ENCODE measurements at regions not wholly inside any gene's neighbourhood (a gene's known extent, or its start where the extent isn't known, plus 50 kb on each side); places are given as distances from the start of the nearest gene placed in this dataset.
"Not testable (repeated sequence)": the region's sequence is repeated elsewhere in the genome, so short reads cannot be mapped to it uniquely, and the experiment has no call there.

DNA sequence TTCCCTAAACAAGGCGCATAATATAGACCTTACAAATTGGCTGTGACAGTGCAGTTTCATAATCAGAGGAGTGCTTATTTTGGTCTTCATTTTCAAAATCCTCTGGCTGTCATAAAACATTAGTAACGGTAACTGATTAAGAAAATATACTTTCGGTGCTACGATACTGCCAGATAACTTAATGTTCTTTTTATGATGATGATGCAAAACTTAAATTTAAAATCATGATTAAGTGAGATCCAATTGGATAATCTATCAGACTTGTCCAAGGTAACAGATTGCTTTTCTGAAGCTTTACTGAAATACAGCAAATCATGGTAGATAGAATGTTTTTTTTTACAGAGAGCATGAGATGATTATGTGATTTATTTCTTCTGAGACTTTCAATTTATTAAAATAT is 364.2 kb upstream of the CNTN3 start:
- no peak for DNase-seq (ENCODE audit: low read depth)

DNA sequence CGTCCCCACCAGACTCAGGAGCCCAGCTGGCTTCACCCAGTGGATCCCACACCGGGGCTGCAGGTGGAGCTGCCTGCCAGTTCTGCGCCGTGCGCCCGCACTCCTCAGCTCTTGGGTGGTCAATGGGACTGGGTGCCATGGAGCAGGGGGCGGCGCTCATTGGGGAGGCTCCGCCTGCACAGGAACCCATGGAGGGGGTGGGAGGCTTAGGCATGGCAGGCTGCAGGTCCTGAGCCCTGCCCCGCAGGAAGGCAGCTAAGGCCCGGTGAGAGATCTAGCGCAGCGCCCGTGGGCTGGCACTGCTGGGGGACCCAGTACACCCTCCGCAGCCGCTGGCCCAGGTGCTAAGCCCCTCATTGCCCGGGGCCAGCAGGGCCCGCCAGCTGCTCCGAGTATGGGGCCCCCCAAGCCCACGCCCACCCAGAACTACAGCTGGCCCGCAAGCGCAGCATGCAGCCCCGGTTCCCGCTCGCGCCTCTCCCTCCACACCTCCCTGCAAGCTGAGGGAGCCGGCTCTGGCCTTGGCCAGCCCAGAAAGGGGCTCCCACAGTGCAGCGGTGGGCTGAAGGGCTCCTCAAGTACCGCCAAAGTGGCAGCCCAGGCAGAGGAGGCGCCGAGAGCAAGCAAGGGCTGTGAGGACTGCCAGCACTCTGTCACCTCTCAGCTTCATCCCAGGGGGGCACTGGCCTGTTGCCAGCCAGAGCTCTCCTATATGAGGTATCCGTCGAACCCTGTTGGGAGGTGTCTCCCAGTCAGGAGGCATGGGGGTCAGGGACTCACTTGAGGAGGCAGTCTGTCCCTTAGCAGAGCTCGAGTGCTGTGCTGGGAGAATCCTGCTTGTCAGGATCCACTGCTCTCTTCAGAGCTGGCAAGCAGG is 370.8 kb upstream of the CNTN3 start:
- DNase-seq (ENCODE audit: low read depth), result not testable (repeated sequence)

DNA sequence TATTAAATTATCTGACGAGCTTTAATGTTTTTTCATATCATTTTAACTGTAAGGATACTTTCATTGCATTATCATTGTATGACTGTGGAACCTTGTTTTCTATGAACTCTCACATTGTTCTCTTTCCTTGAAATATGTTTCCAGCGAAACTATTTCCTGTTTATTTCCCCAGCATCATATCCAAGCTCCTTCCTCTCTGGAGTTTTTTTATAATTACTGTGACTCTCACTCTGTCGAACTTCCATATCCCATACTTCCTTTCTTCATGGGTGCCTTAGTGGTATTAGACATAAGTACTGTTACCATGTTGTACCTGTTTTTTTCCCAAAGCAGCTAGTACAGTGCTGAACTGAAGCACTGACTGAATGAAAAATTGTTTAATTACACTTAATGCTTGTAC is 373.6 kb upstream of the CNTN3 start:
- no peak for DNase-seq (ENCODE audit: low read depth)

DNA sequence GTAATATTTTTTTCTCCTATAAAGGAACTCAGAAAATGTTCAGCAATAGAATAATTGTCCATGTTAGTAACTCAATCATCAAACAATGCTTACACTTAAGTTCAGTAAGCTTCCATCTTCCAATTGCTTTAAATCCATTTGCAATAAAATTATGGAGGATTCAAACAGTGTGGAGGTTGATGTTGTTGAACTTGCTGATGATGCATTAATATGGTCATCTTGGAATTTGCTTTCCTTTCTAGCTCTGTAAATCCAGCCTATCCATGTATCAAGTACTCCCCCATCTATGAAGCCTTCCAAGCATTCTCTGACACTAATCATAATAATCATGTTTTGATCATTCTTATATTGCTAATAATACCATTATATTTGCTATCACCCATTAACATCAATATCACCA is 378.4 kb upstream of the CNTN3 start:
- DNase-seq (ENCODE audit: low read depth), result no peak

DNA sequence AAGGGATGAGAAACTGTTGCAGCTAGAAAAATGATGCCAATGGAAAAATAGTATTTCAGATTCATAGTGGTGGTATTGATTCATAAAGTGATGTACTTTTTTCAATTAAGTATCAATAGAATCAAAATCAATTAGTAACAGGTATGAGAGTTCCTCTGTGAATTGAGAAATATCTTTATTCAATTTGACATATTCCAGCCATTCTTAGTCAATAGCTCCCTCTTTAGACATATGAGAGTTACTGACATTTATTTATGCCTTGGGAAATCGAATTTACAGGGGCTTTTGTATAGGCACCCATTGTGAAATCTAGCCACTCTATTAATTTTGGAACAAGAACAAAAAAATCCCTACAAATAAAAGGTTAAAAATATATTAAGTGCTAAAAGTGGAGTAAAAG is 386.9 kb upstream of the CNTN3 start:
- no peak for DNase-seq (ENCODE audit: low read depth)

DNA sequence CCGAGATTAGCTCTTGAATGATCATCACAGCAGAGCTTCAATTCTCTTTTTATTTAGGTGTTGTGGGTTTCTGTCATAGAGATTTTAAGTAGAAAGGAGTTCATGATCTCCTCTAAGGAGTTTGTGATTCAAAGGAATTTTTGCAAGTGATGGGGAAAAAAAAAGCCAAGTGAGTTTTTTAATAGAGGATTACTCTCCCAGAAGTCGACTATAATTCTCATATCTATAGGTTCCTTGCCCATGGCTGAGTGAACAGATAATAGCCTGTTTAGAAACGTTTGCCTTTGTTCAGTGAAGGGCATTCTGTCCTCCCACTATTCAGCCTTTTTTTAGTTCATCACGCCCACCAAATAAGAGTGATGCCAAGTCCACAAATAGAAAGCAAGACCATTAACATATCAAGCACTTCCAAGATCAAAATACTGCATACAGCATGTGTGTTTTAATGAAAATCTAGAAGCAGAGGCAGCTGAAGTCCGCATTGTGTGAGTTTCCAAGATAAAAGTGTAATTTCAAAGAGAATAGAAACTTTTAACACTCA is 398.4 kb upstream of the CNTN3 start:
- no peak for DNase-seq (ENCODE audit: low read depth)

DNA sequence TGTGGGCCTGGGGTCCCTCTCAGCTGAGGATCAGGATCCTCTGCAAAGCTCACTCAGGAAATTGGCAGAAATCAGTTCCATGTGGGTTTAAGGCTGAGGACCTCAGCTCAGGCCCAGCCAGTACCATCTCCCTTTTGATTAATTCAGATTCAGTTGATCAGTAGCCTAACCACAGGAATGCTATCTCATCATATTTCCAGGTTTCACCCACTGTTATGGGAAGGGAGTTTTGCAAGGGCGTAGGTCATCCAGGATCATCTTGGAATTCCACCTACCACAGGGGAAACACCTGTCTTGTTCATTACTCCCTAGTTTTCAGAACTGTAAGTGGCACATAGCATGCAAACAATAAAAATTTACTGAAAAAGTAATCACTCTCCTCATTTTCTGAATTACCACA is 399.5 kb upstream of the CNTN3 start:
- no peak for DNase-seq (ENCODE audit: low read depth)

DNA sequence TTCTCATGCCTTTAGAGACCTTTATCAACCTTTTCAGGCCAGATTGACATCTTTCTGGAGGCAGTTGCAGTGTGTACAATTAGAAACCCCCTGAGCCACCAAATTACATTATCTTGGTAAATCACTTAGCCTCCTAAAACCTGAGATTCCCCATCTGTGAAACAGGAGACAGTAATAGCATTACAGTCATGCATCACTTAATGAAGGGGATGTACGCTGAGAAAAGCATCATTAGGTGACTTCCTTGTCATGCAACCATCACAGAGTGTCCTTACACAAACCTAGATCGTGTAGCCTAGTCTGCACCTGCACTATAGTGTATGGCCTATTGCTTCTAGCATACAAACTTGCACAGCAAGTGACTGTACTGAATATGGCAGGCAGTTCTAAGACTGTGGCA is 400.8 kb upstream of the CNTN3 start:
- no peak for DNase-seq (ENCODE audit: low read depth)

DNA sequence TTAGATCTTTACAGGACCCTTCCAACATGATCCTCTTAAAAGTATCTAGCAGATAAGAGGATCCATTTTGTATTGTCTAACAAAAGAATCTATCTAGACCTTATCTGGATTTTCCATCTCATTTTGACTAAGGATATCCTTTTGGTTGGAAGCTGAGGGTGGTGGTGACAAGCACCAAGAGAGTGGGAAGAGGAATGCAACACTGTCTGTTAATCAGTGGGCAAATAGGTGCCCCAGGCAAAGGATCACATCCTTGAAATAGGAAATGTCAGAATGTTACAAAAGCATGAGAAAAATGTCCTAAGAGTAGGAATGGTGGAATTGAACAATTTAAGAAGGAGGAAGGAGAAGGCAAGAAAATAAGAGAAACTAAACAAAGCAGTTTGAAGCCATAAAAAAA is 420.7 kb upstream of the CNTN3 start:
- DNase-seq (ENCODE audit: low read depth), result no peak

DNA sequence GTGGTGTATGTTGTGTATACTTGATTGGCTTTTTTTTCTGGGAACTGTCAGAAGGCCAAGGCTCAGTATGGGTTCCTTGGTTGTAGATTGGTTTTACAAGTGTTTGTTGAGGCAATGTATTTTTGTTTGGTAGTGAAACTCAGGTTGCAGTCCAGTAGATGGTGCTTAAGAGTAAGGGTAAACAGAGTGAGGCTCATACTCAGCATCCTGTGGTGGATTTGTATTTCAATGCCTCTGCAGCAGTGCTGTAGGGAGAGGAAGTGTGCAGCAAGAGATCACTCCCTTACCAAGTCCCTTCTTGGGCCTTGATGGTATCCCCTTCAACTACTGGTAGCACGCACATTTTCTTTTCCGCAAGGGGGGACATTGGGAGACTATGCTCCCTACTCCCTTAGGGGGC is 428.5 kb upstream of the CNTN3 start:
- no peak for DNase-seq (ENCODE audit: low read depth)

DNA sequence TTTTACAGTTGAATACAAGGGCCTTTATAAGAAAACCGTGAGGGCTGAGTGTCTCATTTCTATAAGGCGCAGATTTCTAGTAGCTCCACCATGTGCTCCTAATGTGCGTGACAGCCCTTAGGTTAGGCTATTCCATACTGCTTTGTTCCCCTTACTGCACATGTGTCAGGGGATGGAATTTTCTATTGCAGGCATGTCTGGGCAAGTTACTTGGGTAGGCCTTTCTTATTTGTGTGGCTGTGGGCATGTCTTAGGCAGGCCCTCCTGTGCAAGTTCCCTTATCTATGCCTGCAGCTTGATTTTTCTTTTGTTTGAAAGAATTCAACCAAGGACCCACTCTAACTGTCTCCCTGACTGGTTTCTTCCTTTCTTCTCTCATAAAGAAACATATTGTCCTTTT is 434.2 kb upstream of the CNTN3 start:
- DNase-seq (ENCODE audit: low read depth), result no peak

DNA sequence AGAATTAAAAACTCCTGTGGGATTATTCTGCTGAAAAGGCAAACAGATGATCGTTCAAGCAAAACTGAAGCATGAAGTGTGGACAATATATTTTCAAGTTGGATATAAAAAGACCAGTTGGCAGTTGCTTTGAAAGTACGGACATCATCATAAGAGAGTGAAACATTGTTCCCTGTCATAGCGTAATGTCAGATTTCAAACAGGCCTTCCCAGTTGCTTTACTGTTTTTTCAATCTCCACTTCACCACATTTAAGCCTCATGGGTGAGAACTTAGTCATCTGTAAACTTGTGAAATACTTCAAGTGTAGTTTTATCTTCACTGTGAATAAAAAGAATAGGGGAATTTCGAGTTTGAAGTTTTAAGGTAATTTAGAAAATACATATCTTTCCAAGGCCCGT is 435.1 kb upstream of the CNTN3 start:
- DNase-seq (ENCODE audit: low read depth), result no peak

DNA sequence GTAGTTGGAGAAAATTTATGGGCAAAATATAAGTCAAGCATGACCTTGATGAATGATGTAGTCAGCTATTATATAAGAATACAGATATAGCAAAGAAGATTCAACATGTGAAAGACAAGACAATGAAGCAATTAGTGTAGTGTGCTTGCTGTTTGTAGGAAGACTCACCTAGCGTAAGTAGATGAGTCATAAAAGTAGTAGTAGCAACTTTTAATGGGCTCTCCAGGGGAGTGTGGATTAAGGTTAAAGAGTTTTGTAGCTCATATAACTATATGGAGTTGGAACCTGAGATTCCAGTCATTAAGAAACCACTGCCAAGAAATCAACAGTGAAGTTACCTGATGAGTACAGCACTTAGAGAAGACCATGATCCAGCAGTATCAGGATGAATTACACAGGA is 444.7 kb upstream of the CNTN3 start:
- DNase-seq (ENCODE audit: low read depth), result no peak

DNA sequence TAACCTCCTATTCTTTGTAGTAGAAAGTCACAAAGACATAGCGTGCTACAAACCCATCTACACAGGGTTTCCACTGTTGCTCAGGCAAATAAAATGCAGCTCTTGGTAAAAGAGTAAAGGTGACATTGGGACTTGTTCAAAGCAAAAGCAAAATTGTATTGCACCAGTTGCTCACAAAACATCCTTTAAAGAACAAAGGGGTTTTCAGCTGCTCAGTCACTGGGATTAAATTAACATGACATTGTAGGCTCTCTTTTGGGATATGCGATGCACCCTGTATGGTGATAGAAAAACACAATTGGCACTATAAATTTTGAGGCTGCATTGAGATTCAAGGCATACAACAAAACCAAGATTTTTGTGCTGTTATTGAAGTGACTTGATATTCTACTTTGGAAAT is 447.3 kb upstream of the CNTN3 start:
- no peak for DNase-seq (ENCODE audit: low read depth)

DNA sequence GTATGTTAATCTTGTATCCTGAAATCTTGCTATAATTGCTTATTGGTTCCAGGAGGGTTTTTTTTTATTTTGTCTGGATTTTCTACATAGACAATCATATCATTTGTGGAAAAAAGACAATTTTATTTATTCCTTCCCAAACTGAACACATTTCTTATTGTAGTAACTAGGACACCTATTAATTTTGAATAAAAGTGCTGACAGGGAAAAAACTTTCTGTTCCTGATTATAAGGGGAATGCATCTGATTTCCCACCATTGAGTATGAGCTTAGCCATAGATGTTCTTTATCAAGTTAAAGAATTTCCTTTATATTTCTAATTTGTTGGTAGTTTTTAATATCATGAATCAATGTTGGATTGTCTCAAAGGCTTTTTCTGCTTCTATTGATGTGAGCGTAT is 460.7 kb upstream of the CNTN3 start:
- no peak for DNase-seq (ENCODE audit: low read depth)

DNA sequence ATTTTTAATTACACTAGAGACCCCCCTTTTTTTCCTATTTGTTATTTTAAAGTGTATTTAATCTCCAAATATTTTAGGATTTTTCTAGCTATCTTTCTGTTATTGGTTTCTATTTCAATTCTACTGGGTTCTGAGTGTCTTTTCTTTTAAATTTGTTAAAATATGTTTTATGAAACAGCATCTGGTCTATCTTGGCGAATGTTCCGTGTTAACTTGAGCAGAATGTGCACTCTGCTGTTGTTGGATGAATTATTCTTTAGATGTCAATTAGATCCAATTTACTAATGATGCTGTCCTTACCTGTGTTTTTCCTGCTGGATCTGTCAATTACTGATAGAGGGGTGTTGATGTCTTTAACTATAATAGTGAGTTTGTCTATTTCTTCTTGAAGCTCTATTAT is 462.0 kb upstream of the CNTN3 start:
- no peak for DNase-seq (ENCODE audit: low read depth)

DNA sequence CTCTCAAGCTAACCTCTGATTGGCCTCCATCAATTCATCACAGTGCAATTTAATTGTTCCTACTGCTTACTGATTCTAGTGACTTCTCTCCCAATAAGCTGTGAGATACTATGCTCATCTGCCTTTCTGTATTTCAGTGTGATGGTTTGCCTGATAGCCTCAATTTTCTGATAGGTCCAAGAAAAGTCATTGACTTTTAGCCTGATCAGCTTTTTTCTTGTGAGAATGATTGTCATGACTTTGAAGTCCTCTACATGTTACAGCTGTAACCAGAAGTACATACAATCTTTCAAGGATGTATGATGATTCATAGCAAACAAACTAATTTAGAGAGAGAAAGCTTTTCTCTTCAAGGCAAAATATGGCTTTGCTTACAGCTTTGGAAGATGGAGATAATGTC is 463.8 kb upstream of the CNTN3 start:
- no peak for DNase-seq (ENCODE audit: low read depth)

DNA sequence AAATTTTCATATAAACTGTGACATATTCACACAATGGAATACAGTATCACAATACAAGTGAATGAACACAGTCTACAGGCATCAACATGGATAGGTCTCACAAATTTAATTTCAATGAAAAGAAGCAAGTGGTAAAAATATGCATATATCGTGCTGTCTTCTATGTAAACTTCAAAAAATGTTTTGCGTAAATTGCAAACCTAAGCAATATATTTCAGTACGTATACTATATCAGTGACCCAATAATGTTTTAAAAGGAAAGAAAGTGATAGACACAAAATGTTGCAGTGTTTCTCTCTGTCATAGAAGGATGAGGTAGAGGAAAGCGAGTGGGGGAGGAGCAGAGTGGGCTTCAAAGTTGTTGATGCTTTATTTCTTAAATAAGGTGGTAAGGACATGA is 468.4 kb upstream of the CNTN3 start:
- DNase-seq (ENCODE audit: low read depth), result no peak

DNA sequence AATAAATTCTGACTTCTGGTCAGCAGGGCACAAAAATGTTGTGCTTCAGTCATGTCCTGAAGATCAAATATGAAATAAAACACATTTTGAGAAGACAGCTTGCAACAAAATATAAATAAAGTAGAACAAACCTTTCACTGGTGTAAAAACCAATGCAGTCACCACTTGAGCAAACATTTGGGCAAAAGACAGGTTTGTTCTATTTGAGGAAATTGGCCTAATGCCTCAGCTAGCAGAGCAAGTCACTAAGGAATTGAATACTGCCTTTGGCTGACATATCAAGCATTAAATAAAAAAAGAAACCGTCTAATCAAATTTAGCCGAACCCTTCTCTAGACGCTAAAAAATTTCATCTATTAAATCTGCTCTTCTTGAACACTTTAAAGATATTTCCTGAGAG is 475.4 kb upstream of the CNTN3 start:
- DNase-seq (ENCODE audit: low read depth), result no peak

DNA sequence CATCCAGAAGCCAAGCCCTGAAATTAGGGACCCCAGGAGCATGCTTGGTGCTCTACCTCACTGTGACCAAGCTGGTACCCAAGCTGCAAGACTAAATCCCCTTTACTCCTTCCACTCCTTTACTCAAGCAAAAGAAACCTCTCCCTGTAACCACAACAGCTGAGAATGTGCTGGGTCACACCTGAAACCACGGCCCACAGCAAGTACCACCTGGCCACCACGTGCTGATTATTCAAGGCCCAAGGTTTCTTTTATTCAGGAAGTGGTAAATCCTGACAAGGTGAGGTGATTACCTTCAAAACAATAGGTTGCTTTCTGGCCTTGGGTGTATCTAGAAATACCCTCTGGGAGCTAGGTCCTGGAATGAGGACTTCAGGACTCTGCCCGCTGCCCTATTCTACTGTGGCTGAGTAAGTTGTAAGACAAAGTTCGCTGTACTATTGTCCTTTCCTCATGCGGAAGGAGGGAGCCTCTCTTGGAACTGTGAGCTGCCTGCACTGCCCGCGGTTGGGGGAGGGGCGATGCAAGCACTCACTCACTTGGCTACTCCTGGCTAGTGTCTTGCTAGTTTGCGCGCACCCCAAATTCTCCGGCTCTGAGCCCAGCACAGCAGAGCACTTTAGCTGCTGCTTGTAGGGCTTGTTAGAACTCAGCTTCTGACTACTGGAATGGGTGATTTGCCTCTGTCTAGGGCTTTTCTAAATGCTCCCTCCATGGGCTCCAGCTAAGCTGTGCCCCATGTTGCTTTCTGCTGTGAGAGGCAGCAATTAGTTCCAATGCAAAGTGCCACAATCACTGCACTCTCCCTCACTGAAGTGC is 487.1 kb upstream of the CNTN3 start:
- no peak for DNase-seq (ENCODE audit: low read depth)

DNA sequence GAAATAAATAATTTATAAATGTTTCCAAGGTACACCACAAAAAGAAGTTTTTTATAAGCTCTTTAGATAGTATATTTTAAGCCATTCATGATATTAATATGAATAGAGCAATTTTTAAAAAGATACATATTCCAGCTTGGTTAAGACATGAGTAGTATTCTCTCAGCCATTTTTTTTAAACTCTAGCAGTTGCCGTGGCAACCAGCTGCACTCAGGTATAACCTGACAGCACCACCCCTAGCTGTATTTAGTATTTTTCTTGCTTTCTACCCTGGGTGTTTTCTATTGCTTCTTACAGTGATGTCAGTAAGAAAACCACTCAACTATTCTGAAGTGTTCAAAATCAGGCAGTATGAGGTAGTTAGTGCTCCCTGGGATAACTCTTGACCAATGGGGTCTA is 496.3 kb upstream of the CNTN3 start:
- DNase-seq (ENCODE audit: low read depth), result no peak

DNA sequence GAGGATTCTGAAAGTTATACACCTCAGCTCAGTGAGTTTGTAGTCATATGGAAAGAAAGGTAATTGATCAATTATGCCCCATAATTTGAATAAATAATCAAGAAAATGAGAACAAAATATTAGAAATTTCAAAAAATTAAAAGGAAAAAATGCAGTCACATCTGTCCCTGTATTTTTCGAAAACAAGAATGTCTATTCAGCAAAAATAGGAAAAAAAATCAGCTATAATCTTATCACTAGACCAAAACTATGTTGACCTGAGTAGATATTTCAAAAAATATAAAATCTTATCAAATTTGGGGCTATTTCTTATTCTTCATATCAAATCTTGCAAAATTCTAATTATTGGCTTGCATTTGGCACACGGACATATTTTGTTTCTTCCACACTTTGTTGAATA is 501.2 kb upstream of the CNTN3 start:
- DNase-seq (ENCODE audit: low read depth), result no peak

DNA sequence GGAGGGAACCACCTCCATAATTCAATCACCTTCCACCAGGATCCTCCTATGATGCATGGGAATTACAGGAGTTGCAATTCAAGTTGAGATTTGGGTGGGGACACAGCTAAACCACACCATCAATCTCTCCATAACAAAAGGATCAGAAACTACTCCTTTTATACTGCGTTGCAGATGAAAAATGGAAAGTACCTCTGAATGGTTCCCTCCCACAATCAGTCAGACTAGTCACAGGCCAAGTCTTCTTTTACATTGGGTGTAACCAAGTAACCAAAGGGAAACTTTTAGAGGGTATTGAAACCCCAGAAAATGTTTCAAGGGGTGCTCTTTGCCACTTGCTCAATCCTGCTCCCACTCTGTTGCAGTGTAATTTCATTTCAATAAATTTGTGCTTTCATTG is 504.3 kb upstream of the CNTN3 start:
- no peak for DNase-seq (ENCODE audit: low read depth)
